ENCODE measurements at regions not wholly inside any gene's neighbourhood (a gene's known extent, or its start where the extent isn't known, plus 50 kb on each side); places are given as distances from the start of the nearest gene placed in this dataset.

DNA sequence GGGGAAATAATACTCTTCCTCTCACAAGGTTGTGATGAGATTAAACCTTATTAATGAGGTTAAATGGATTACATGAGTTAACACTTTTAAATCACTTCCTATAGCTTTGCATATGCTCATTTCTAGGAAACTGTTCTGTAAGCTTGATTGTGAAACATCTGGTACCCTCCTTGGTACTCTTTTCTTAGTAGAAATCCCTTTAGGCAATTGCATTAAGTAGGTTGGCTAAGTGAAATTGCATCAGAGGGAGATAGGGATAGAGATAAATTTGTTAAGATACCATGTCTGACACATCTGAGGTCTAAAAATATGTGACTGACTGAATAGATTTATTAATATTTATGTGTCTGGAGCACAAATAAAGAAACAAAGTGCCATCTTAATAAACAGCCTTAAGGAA lies 275.9 kb upstream of the MAP2 start:
- Histone ChIP-seq H3K9me3 (ENCODE audit: low read length) (no peaks in the 10 kb centered on the region), H3K27ac (ENCODE audit: low read length) (no peak overlapping the region), H3K4me2 (ENCODE audit: low read length) (no peak overlapping the region), H2AFZ (ENCODE audit: low read depth, low read length) (no peak overlapping the region), H3K27me3 (ENCODE audit: insufficient read depth, low read depth, low read length) (no peaks in the 10 kb centered on the region), H3K9ac (ENCODE audit: low read length) (no peak overlapping the region), H3K9me2 (ENCODE audit: insufficient read depth, low read length) (no peaks in the 10 kb centered on the region), H3K36me3 (ENCODE audit: insufficient read depth, low read length) (no peaks in the 10 kb centered on the region), H3F3A (ENCODE audit: insufficient read depth, low read length, poor library complexity, severe bottlenecking) (no peaks in the 10 kb centered on the region), H3K79me2 (replicated peaks; ENCODE audit: insufficient read depth, low read length) (no peaks in the 10 kb centered on the region), H4K20me1 (ENCODE audit: insufficient read depth) (no peaks in the 10 kb centered on the region), H3K4me3 (ENCODE audit: low read length) (no peak overlapping the region)
- TF ChIP-seq, protein P1, sequence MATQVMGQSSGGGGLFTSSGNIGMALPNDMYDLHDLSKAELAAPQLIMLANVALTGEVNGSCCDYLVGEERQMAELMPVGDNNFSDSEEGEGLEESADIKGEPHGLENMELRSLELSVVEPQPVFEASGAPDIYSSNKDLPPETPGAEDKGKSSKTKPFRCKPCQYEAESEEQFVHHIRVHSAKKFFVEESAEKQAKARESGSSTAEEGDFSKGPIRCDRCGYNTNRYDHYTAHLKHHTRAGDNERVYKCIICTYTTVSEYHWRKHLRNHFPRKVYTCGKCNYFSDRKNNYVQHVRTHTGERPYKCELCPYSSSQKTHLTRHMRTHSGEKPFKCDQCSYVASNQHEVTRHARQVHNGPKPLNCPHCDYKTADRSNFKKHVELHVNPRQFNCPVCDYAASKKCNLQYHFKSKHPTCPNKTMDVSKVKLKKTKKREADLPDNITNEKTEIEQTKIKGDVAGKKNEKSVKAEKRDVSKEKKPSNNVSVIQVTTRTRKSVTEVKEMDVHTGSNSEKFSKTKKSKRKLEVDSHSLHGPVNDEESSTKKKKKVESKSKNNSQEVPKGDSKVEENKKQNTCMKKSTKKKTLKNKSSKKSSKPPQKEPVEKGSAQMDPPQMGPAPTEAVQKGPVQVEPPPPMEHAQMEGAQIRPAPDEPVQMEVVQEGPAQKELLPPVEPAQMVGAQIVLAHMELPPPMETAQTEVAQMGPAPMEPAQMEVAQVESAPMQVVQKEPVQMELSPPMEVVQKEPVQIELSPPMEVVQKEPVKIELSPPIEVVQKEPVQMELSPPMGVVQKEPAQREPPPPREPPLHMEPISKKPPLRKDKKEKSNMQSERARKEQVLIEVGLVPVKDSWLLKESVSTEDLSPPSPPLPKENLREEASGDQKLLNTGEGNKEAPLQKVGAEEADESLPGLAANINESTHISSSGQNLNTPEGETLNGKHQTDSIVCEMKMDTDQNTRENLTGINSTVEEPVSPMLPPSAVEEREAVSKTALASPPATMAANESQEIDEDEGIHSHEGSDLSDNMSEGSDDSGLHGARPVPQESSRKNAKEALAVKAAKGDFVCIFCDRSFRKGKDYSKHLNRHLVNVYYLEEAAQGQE (IDR thresholded peaks at IDR 0.05; ENCODE audit: borderline replicate concordance) = no peak
- TF ChIP-seq EP300 (conservative IDR thresholded peaks at IDR 0.05; ENCODE audit: poor library complexity, severe bottlenecking) (no peak), POLR2AphosphoS5 (IDR thresholded peaks at IDR 0.05) (no peak), EZH2 (IDR thresholded peaks at IDR 0.05; ENCODE audit: borderline replicate concordance, insufficient read depth, low read length, poor library complexity, severe bottlenecking) (no peak), TAF1 (IDR thresholded peaks at IDR 0.05; ENCODE audit: low read depth) (no peak)
- TF ChIP-seq, protein P2, sequence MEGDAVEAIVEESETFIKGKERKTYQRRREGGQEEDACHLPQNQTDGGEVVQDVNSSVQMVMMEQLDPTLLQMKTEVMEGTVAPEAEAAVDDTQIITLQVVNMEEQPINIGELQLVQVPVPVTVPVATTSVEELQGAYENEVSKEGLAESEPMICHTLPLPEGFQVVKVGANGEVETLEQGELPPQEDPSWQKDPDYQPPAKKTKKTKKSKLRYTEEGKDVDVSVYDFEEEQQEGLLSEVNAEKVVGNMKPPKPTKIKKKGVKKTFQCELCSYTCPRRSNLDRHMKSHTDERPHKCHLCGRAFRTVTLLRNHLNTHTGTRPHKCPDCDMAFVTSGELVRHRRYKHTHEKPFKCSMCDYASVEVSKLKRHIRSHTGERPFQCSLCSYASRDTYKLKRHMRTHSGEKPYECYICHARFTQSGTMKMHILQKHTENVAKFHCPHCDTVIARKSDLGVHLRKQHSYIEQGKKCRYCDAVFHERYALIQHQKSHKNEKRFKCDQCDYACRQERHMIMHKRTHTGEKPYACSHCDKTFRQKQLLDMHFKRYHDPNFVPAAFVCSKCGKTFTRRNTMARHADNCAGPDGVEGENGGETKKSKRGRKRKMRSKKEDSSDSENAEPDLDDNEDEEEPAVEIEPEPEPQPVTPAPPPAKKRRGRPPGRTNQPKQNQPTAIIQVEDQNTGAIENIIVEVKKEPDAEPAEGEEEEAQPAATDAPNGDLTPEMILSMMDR (IDR thresholded peaks at IDR 0.05; ENCODE audit: poor library complexity, severe bottlenecking) = no peak

DNA sequence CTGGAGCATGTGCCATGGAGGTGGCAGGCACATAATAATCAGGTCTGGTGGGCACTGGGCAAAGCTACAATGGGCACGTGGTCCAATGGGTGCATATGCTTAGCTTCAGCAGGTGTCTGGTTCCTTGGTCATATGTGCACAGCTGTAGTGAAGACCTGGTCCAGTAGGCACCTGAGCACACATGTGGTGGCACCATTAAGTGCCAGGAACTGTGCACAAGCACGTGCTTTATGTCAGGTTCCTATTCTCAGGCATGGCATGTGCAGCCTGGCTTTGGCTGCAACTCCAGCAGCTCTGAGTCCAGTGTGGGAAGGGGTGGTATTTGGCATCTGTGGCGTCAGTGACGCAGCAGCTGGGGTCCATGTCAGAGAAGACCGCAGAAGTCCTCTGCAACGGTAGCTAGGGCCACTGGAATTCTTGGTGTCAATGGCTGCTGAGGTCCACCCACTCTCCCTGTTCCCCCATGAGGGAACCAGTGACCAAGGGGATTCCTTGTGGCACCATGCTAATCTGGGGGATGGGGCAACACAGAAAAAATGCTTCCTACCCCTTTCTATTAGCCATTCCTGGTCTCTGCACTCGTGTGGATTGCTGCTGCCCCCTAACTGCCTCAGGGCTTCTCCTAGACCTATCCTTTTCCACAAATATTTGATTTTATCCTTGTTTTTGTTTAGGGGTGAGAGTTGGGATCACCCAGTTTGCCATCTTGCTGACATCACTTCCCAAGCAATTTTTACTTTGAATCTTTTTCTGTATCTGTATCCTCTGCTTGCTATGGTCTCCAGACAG lies 262.9 kb upstream of the MAP2 start:
- H3K27ac ChIP-seq (ENCODE audit: low read length) = no peak overlapping the region
- no peak overlapping the region for H3K4me2 ChIP-seq (ENCODE audit: low read length)
- H3K9me2 ChIP-seq (ENCODE audit: insufficient read depth, low read length) = no peaks in the 10 kb centered on the region
- no peaks in the 10 kb centered on the region for H3K27me3 ChIP-seq (ENCODE audit: insufficient read depth, low read depth, low read length)
- TF ChIP-seq EP300 (conservative IDR thresholded peaks at IDR 0.05; ENCODE audit: poor library complexity, severe bottlenecking) (no peak), SMC3 (conservative IDR thresholded peaks at IDR 0.05; ENCODE audit: poor library complexity) (no peak), EZH2 (IDR thresholded peaks at IDR 0.05; ENCODE audit: borderline replicate concordance, insufficient read depth, low read length, poor library complexity, severe bottlenecking) (no peak), RAD21 (conservative IDR thresholded peaks at IDR 0.05) (no peak), TAF1 (IDR thresholded peaks at IDR 0.05; ENCODE audit: low read depth) (no peak), MXI1 (conservative IDR thresholded peaks at IDR 0.05; ENCODE audit: poor library complexity, severe bottlenecking) (no peak), POLR2AphosphoS5 (IDR thresholded peaks at IDR 0.05) (no peak)
- TF ChIP-seq, protein P2 (IDR thresholded peaks at IDR 0.05; ENCODE audit: poor library complexity, severe bottlenecking) = no peak
- TF ChIP-seq, protein P1 (IDR thresholded peaks at IDR 0.05; ENCODE audit: borderline replicate concordance) = no peak
- H3K4me3 ChIP-seq (ENCODE audit: low read length) = no peak overlapping the region
- no peaks in the 10 kb centered on the region for H3K79me2 ChIP-seq (replicated peaks; ENCODE audit: insufficient read depth, low read length)
- H3K9me3 ChIP-seq (ENCODE audit: low read length) = no peaks in the 10 kb centered on the region
- no peaks in the 10 kb centered on the region for H3K36me3 ChIP-seq (ENCODE audit: insufficient read depth, low read length)
- no peaks in the 10 kb centered on the region for H4K20me1 ChIP-seq (ENCODE audit: insufficient read depth)
- no peaks in the 10 kb centered on the region for H3F3A ChIP-seq (ENCODE audit: insufficient read depth, low read length, poor library complexity, severe bottlenecking)
- no peak overlapping the region for H3K9ac ChIP-seq (ENCODE audit: low read length)
- no peak overlapping the region for H2AFZ ChIP-seq (ENCODE audit: low read depth, low read length)
